HepG2 (cell line): ENCODE measurements at regions not wholly inside any gene's neighbourhood (a gene's known extent, or its start where the extent isn't known, plus 50 kb on each side); places are given as distances from the start of the nearest gene placed in this dataset.

Source experiments
- ATAC-seq: fragments of 200-7000 bp; cut with Tn5 transposase; 3 replicates; pipeline ENCODE4 v1.9.1; 2020; ENCODE audit warnings: mild to moderate bottlenecking, moderate library complexity
- BruUV-seq: library from RNA; stranded (reverse); fragments of 400-500 nt; replicated peaks from 2 replicates; lab custom pipeline; 2021; lab: Mats Ljungman, UMichigan
- CTCF ChIA-PET: fragments of 300-600 bp; formaldehyde crosslinking; extraction: SDS; loops from one replicate; lab custom pipeline; 2021; ENCODE audit warnings: low total read pairs, inconsistent platforms, low intra/inter-chr PET ratio; lab: Yijun Ruan, JAX
- POLR2A ChIA-PET: fragments of 350-600 bp; sonication (Branson Sonifier 250); formaldehyde crosslinking; loops from one replicate; lab custom pipeline; 2020; ENCODE audit warnings: antibody characterized with exemption, inconsistent platforms; lab: Yijun Ruan, JAX
- DNase-seq: peaks from one replicate; pipeline ENCODE4 v3.0.0-alpha.2; 2015; ENCODE audit warnings: low spot score
- FAIRE-seq: peaks from 3 replicates; lab custom pipeline; 2011; peaks lifted over from hg19 to GRCh38; lab: Jason Lieb, UNC
- H2AFZ ChIP-seq: one replicate; pipeline ENCODE4 v1.6.1; 2011; ENCODE audit warnings: low read length, inconsistent platforms
- H3K27ac ChIP-seq: fragments of 300-600 bp; 3 replicates; pipeline ENCODE4 v1.8.0; 2011; ENCODE audit warnings: mixed run types, mild to moderate bottlenecking, mixed read lengths, low read length, inconsistent platforms; ENCODE audit not compliant: insufficient read depth; ENCODE audit errors: extremely low read length
- H3K27me3 ChIP-seq, 2 experiments: fragments of 200-600 bp in 1 of 2; 2 replicates in 1 of 2; 3 replicates in 1 of 2; pipeline versions ENCODE4 v1.6.0 to v1.8.0; 2011; ENCODE audit warnings: low read length in 2 of 2, mild to moderate bottlenecking in 2 of 2, moderate library complexity in 2 of 2, inconsistent platforms in 1 of 2; ENCODE audit not compliant: insufficient read depth in 2 of 2, control insufficient read depth in 1 of 2
- H3K36me3 ChIP-seq, 2 experiments: fragments of 200-600 bp in 1 of 2; replicated peaks in 1 of 2; 2 replicates in 1 of 2; 3 replicates in 1 of 2; pipeline versions ENCODE4 v1.5.1 to v1.8.0; 2011; ENCODE audit warnings: low read length in 2 of 2, inconsistent platforms in 1 of 2; ENCODE audit not compliant: insufficient read depth in 2 of 2, control insufficient read depth in 1 of 2
- H3K4me1 ChIP-seq: 2 replicates; pipeline ENCODE4 v1.5.1; 2012; ENCODE audit warnings: low read length, inconsistent platforms; ENCODE audit not compliant: insufficient read depth
- H3K4me2 ChIP-seq: 2 replicates; pipeline ENCODE4 v1.6.0; 2011; ENCODE audit warnings: low read depth, low read length, inconsistent platforms
- H3K4me3 ChIP-seq, 3 experiments: fragments of 200-600 bp in 1 of 3; sonication (generic), shearing (Covaris generic) in 1 of 3; replicated peaks in 1 of 3; 2 replicates each; pipeline ENCODE4 v1.5.1; 2011 to 2016; ENCODE audit warnings: low read length in 3 of 3, inconsistent platforms in 2 of 3, low read depth in 2 of 3, mild to moderate bottlenecking in 2 of 3, control low read depth in 1 of 3, mixed read lengths in 1 of 3; ENCODE audit not compliant: insufficient read depth in 1 of 3
- H3K79me2 ChIP-seq: one replicate; pipeline ENCODE4 v1.6.1; 2011; ENCODE audit warnings: low read length, inconsistent platforms; ENCODE audit not compliant: insufficient read depth
- H3K9ac ChIP-seq: 2 replicates; pipeline ENCODE4 v1.6.0; 2011; ENCODE audit warnings: mild to moderate bottlenecking, low read depth, low read length, inconsistent platforms; ENCODE audit not compliant: insufficient read depth
- H3K9me3 ChIP-seq: 2 replicates; pipeline ENCODE4 v1.5.1; 2012; ENCODE audit warnings: mild to moderate bottlenecking, low read length
- H4K20me1 ChIP-seq: 2 replicates; pipeline ENCODE4 v1.6.0; 2011; ENCODE audit warnings: inconsistent platforms, mild to moderate bottlenecking, low read length, moderate library complexity; ENCODE audit not compliant: insufficient read depth
- AGO1 ChIP-seq: fragments of 200-400 bp; formaldehyde crosslinking; IDR thresholded peaks from 2 replicates; pipeline ENCODE4 v1.6.1; 2017; ENCODE audit warnings: mild to moderate bottlenecking, low read depth, low read length, moderate library complexity; ENCODE audit not compliant: poor library complexity, severe bottlenecking
- EP300 ChIP-seq, 3 experiments: sonication (generic) in 1 of 3; formaldehyde crosslinking in 1 of 3; IDR thresholded peaks; 2 replicates each; pipeline versions ENCODE4 v1.5.1 to v1.6.1; 2011 to 2020; ENCODE audit warnings: low read depth in 2 of 3, low read length in 2 of 3, borderline replicate concordance in 1 of 3, improper control_type of control experiment in 1 of 3, mild to moderate bottlenecking in 1 of 3, missing genetic modification reagents in 1 of 3, moderate library complexity in 1 of 3
- HMGXB3 ChIP-seq: sonication (generic); formaldehyde crosslinking; IDR thresholded peaks from 2 replicates; pipeline ENCODE4 v1.4.0; 2020; ENCODE audit warnings: missing genetic modification reagents, borderline replicate concordance
- KDM4B ChIP-seq: sonication (generic); formaldehyde crosslinking; IDR thresholded peaks from 2 replicates; pipeline ENCODE4 v1.4.0; 2020; ENCODE audit warnings: missing genetic modification reagents
- KLF11 ChIP-seq: IDR thresholded peaks from 2 replicates; pipeline ENCODE4 v1.6.1; 2016; ENCODE audit warnings: missing compliant biosample characterization
- KMT2B ChIP-seq: IDR thresholded peaks from 2 replicates; pipeline ENCODE4 v1.6.1; 2016; ENCODE audit warnings: missing genetic modification reagents, missing compliant biosample characterization
- MAX ChIP-seq: IDR thresholded peaks from 2 replicates; pipeline ENCODE4 v1.6.1; 2012; ENCODE audit warnings: inconsistent platforms
- MXD3 ChIP-seq: IDR thresholded peaks from 2 replicates; pipeline ENCODE4 v1.6.1; 2016; ENCODE audit warnings: mild to moderate bottlenecking, missing biosample characterization, missing genetic modification reagents
- NBN ChIP-seq: fragments of 450-650 bp; conservative IDR thresholded peaks from 2 replicates; pipeline ENCODE4 v1.6.1; 2017
- RBM39 ChIP-seq: fragments of 200-400 bp; formaldehyde crosslinking; IDR thresholded peaks from one replicate; pipeline ENCODE4 v1.6.1; 2018; ENCODE audit warnings: antibody characterized with exemption, mild to moderate bottlenecking, low read depth, low read length; ENCODE audit not compliant: poor library complexity, severe bottlenecking
- TBX3 ChIP-seq: fragments of 450-650 bp; IDR thresholded peaks from 2 replicates; pipeline ENCODE4 v1.6.1; 2017; ENCODE audit warnings: antibody characterized with exemption, mild to moderate bottlenecking, inconsistent platforms, borderline replicate concordance
- ZBTB10 ChIP-seq: sonication (generic); formaldehyde crosslinking; IDR thresholded peaks from 2 replicates; pipeline ENCODE4 v1.4.0; 2020; ENCODE audit warnings: missing genetic modification reagents, borderline replicate concordance
- ZNF317 ChIP-seq: sonication (generic); formaldehyde crosslinking; IDR thresholded peaks from 2 replicates; pipeline ENCODE4 v1.5.0; 2020; ENCODE audit warnings: mild to moderate bottlenecking, missing genetic modification reagents
- ZNF670 ChIP-seq: sonication (generic); formaldehyde crosslinking; IDR thresholded peaks from 2 replicates; pipeline ENCODE4 v1.8.0; 2022; ENCODE audit warnings: mild to moderate bottlenecking, missing genetic modification reagents, borderline replicate concordance
- WGBS: methylation state at CpG from one replicate; pipeline ENCODE4 v1.1.6; 2017; ENCODE audit warnings: low lambda C conversion rate; 5-methylcytosine and 5-hydroxymethylcytosine counted together
- in situ Hi-C: cut with HindIII; loops from 2 replicates; pipeline ENCODE4 v1.10.0; 2017; ENCODE audit warnings: low pct_unique_long_range_greater_than_20kb; ENCODE audit not compliant: extremely low pct_ligation_motif_present
- intact Hi-C: fragments of 100-400 bp; cut with micrococcal nuclease; formaldehyde crosslinking; loops from one replicate; pipeline ENCODE4 v1.10.0; 2022; ENCODE audit not compliant: unreplicated experiment

- TF ChIP-seq ZBTB10 (CRISPR knock-in tag) = no peak
- TF ChIP-seq KDM4B (CRISPR knock-in tag) = no peak
- TF ChIP-seq MXD3 (CRISPR knock-in tag) = no peak
- TF ChIP-seq ZNF317 = no peak
- TF ChIP-seq RBM39 = no peak
- no peak for TF ChIP-seq ZNF670 (CRISPR knock-in tag)
- no peak for TF ChIP-seq NBN
- no peak for TF ChIP-seq TBX3
- no peak for TF ChIP-seq MAX
- TF ChIP-seq AGO1 = no peak
Measured at GRCh38 chr3:95212117-95212516, 1149.3 kb downstream of the NSUN3 start (continued).

- no peak for ATAC-seq
- Histone ChIP-seq H3K79me2 (no peaks in the 10 kb centered on the region), H3K36me3 (no peaks in the 10 kb centered on the region), H3K27ac (no peak overlapping the region), H3K27me3 (no peaks in the 10 kb centered on the region), H3K4me1 (no peaks in the 10 kb centered on the region), H3K9me3 (0 out of 2 replicates have a peak, but pooled peaks cover 10% of the 10 kb centered on the region), H2AFZ (no peak overlapping the region), H3K4me2 (no peak overlapping the region), H3K4me3 (no peak overlapping the region), H4K20me1 (no peaks in the 10 kb centered on the region), H3K9ac (no peak overlapping the region)
- intact Hi-C loops = no loop called here
- no peak for FAIRE-seq
- in situ Hi-C loops = no loop called here
- 4% methylated on average over 1 of the region's 1 CpG for WGBS
- CTCF ChIA-PET = no interaction called here
- BruUV-seq = no TSS peak
- POLR2A ChIA-PET = no interaction called here
- TF ChIP-seq HMGXB3 = no peak
- no peak for TF ChIP-seq KLF11 (CRISPR knock-in tag)
- TF ChIP-seq KMT2B (CRISPR knock-in tag) = no peak
- no peak for TF ChIP-seq EP300 (IDR thresholded peaks at IDR 0.05; ENCODE audit: low read depth in 2 of 2, low read length in 2 of 2)
- no peak for TF ChIP-seq EP300 (CRISPR knock-in tag; IDR thresholded peaks at IDR 0.05; ENCODE audit: borderline replicate concordance)
- no peak for DNase-seq
Measured at GRCh38 chr3:95215437-95215957, 1152.6 kb downstream of the NSUN3 start.
